ENCODE measurements at regions not wholly inside any gene's neighbourhood (a gene's known extent, or its start where the extent isn't known, plus 50 kb on each side); places are given as distances from the start of the nearest gene placed in this dataset.

DNA sequence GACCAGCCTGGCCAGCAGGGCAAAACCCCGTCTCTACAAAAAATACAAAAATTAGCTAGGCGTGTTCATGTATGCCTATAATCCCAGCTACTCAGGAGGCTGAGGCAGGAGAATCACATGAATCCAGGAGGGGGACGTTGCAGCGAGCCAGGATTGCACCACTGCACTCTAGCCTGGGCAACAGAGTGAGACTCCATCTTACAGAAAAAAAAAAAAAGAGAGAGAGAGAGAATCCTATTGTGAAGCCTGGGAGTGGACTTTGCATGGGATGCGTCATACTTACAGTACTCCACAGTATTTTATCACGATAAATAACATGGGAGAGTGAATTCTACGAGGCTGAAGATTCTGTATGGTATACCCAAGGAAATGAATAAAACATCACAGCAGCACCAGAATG, 139.6 kb downstream of the AASDH start:
- TF ChIP-seq, protein P1, sequence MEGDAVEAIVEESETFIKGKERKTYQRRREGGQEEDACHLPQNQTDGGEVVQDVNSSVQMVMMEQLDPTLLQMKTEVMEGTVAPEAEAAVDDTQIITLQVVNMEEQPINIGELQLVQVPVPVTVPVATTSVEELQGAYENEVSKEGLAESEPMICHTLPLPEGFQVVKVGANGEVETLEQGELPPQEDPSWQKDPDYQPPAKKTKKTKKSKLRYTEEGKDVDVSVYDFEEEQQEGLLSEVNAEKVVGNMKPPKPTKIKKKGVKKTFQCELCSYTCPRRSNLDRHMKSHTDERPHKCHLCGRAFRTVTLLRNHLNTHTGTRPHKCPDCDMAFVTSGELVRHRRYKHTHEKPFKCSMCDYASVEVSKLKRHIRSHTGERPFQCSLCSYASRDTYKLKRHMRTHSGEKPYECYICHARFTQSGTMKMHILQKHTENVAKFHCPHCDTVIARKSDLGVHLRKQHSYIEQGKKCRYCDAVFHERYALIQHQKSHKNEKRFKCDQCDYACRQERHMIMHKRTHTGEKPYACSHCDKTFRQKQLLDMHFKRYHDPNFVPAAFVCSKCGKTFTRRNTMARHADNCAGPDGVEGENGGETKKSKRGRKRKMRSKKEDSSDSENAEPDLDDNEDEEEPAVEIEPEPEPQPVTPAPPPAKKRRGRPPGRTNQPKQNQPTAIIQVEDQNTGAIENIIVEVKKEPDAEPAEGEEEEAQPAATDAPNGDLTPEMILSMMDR (IDR thresholded peaks at IDR 0.05), result no peak
- no peak overlapping the region for H3K4me3 ChIP-seq (replicated peaks in 1 of 3; ENCODE audit: low read depth in 2 of 3, low read length in 3 of 3)
- H3K4me3 Mint-ChIP-seq, result no peak overlapping the region
- no peaks in the 10 kb centered on the region for H3K36me3 ChIP-seq (replicated peaks in 1 of 2; ENCODE audit: control insufficient read depth in 1 of 2, insufficient read depth in 2 of 2, low read length in 2 of 2)
- no peak overlapping the region for H3K27ac Mint-ChIP-seq
- peaks cover 0 to 3% (median 0%) of the 10 kb centered on the region in 7 donors for H3K9me3 Mint-ChIP-seq
- H3K9ac ChIP-seq (ENCODE audit: insufficient read depth, low read length, poor library complexity, severe bottlenecking), result no peak overlapping the region
- H3K79me2 ChIP-seq (ENCODE audit: insufficient read depth, low read length), result no peaks in the 10 kb centered on the region
- no peak overlapping the region for H2AFZ ChIP-seq (ENCODE audit: insufficient read depth, low read depth, low read length, poor library complexity, severe bottlenecking)
- intact Hi-C loops (cut with micrococcal nuclease), result no loop called here
- H3K36me3 Mint-ChIP-seq, result no peaks in the 10 kb centered on the region
- 100% methylated on average over 2 of the region's 7 CpGs for WGBS (ENCODE audit: insufficient coverage)
- no peaks in the 10 kb centered on the region for H3K4me1 Mint-ChIP-seq
- H3K27me3 Mint-ChIP-seq (ENCODE audit: low read depth in 3 of 3), result no peaks in the 10 kb centered on the region
- no peaks in the 10 kb centered on the region for H3K9me3 ChIP-seq (replicated peaks in 1 of 2; ENCODE audit: control insufficient read depth in 1 of 2, insufficient read depth in 1 of 2, low read length in 2 of 2)
- no peaks in the 10 kb centered on the region for H3K27me3 ChIP-seq (ENCODE audit: control insufficient read depth in 2 of 2, insufficient read depth in 2 of 2, low read length in 2 of 2)
- DNase-seq, result no peak
- no peak overlapping the region for H3K27ac ChIP-seq (ENCODE audit: low read depth in 1 of 2, low read length in 2 of 2)
- no peak overlapping the region for H3K4me2 ChIP-seq (replicated peaks; ENCODE audit: extremely low read depth, low read length, poor library complexity, severe bottlenecking)
- no peaks in the 10 kb centered on the region for H3K4me1 ChIP-seq (ENCODE audit: control insufficient read depth in 1 of 2, insufficient read depth in 2 of 2, low read length in 2 of 2)
- no peaks in the 10 kb centered on the region for H4K20me1 ChIP-seq (ENCODE audit: insufficient read depth, low read length)

DNA sequence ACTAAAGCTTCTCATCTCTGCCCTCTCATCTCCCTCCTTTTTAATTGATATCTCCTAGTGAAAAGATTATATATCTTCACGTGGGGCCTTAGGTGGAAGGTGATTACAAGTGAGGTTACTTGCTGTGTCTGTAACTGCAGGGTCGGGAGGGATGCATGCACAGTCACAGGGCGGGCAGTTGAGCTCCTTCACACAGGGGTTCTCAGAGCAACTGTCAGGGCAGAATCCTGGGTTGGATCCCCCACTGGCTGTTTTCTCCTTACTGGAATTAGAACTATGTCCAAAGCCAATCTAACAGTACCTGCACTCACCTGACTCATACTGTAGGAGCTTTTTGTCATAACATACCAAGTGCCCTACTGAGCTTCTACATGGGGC, 141.1 kb downstream of the AASDH start:
- peaks cover 0 to 3% (median 0%) of the 10 kb centered on the region in 7 donors for H3K9me3 Mint-ChIP-seq
- no peak overlapping the region for H3K27ac Mint-ChIP-seq
- Histone ChIP-seq H3K4me3 (replicated peaks in 1 of 3; ENCODE audit: low read depth in 2 of 3, low read length in 3 of 3) (no peak overlapping the region), H3K4me1 (ENCODE audit: control insufficient read depth in 1 of 2, insufficient read depth in 2 of 2, low read length in 2 of 2) (no peaks in the 10 kb centered on the region), H3K9me3 (replicated peaks in 1 of 2; ENCODE audit: control insufficient read depth in 1 of 2, insufficient read depth in 1 of 2, low read length in 2 of 2) (no peaks in the 10 kb centered on the region), H3K27ac (ENCODE audit: low read depth in 1 of 2, low read length in 2 of 2) (no peak overlapping the region), H3K27me3 (ENCODE audit: control insufficient read depth in 2 of 2, insufficient read depth in 2 of 2, low read length in 2 of 2) (no peaks in the 10 kb centered on the region), H2AFZ (ENCODE audit: insufficient read depth, low read depth, low read length, poor library complexity, severe bottlenecking) (no peak overlapping the region), H3K36me3 (replicated peaks in 1 of 2; ENCODE audit: control insufficient read depth in 1 of 2, insufficient read depth in 2 of 2, low read length in 2 of 2) (no peaks in the 10 kb centered on the region), H3K9ac (ENCODE audit: insufficient read depth, low read length, poor library complexity, severe bottlenecking) (no peak overlapping the region), H3K79me2 (ENCODE audit: insufficient read depth, low read length) (no peaks in the 10 kb centered on the region), H3K4me2 (replicated peaks; ENCODE audit: extremely low read depth, low read length, poor library complexity, severe bottlenecking) (no peak overlapping the region), H4K20me1 (ENCODE audit: insufficient read depth, low read length) (no peaks in the 10 kb centered on the region)
- intact Hi-C loops (cut with micrococcal nuclease), result no loop called here
- WGBS (ENCODE audit: insufficient coverage), result 87% methylated on average over 2 of the region's 3 CpGs
- H3K36me3 Mint-ChIP-seq, result no peaks in the 10 kb centered on the region
- no peak overlapping the region for H3K4me3 Mint-ChIP-seq
- no peaks in the 10 kb centered on the region for H3K4me1 Mint-ChIP-seq
- no peak for DNase-seq
- H3K27me3 Mint-ChIP-seq (ENCODE audit: low read depth in 3 of 3), result no peaks in the 10 kb centered on the region
- TF ChIP-seq, protein P1 (IDR thresholded peaks at IDR 0.05), result no peak
